ENCODE measurements at regions not wholly inside any gene's neighbourhood (a gene's known extent, or its start where the extent isn't known, plus 50 kb on each side); places are given as distances from the start of the nearest gene placed in this dataset.

- TF ChIP-seq, protein P1, sequence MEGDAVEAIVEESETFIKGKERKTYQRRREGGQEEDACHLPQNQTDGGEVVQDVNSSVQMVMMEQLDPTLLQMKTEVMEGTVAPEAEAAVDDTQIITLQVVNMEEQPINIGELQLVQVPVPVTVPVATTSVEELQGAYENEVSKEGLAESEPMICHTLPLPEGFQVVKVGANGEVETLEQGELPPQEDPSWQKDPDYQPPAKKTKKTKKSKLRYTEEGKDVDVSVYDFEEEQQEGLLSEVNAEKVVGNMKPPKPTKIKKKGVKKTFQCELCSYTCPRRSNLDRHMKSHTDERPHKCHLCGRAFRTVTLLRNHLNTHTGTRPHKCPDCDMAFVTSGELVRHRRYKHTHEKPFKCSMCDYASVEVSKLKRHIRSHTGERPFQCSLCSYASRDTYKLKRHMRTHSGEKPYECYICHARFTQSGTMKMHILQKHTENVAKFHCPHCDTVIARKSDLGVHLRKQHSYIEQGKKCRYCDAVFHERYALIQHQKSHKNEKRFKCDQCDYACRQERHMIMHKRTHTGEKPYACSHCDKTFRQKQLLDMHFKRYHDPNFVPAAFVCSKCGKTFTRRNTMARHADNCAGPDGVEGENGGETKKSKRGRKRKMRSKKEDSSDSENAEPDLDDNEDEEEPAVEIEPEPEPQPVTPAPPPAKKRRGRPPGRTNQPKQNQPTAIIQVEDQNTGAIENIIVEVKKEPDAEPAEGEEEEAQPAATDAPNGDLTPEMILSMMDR (IDR thresholded peaks at IDR 0.05): no peak
- TF ChIP-seq POLR2A (IDR thresholded peaks at IDR 0.05): no peak
- DNase-seq: no peak
- Histone ChIP-seq H3K4me1 (no peaks in the 10 kb centered on the region), H3K36me3 (no peaks in the 10 kb centered on the region), H3K4me3 (replicated peaks in 1 of 3) (no peak overlapping the region), H3K27me3 (no peaks in the 10 kb centered on the region), H3K9me3 (no peaks in the 10 kb centered on the region), H3K27ac (no peak overlapping the region)
- 65 to 75% methylated on average over 2 of the region's 2 CpGs for WGBS, 2 donors
- intact Hi-C loops (cut with DNase I): loop anchor here (10.0 kb wide), 1 partner anchor 64 kb away; no protein-coding TSS in a partner anchor
These were observed 510.1 kb upstream of the LARGE1 start for GRCh38 chr22:34430386-34430785.

DNA sequence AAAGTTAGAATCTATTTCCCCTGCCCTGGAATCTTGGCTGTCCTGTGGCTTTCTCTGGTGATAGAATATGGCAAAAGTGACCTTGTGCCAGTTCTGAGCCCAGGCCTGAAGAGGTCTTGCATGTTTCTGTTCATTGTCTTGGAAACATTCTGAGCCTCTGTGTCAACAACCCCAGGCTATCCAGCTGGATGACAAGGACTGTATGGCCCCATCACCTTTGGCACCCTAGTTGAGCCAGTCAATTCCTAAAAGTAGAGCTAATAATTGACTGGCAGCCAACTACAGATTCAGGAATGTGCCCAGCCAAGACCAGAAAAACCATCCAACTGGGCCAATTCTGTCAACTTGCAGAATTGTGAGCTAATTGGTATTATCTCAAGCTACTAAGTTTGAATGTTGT is 514.1 kb upstream of the LARGE1 start:
- TF ChIP-seq POLR2A (IDR thresholded peaks at IDR 0.05): no peak
- TF ChIP-seq, protein P1 (IDR thresholded peaks at IDR 0.05): no peak
- H3K36me3 ChIP-seq: no peaks in the 10 kb centered on the region
- no peaks in the 10 kb centered on the region for H3K9me3 ChIP-seq
- H3K27me3 ChIP-seq: no peaks in the 10 kb centered on the region
- intact Hi-C loops (cut with DNase I): loop anchor here (10.0 kb wide), 1 partner anchor 60 kb away; no protein-coding TSS in a partner anchor
- H3K27ac ChIP-seq: no peak overlapping the region
- H3K4me3 ChIP-seq (replicated peaks in 1 of 3): no peak overlapping the region
- H3K4me1 ChIP-seq: no peaks in the 10 kb centered on the region
- no peak for DNase-seq

- TF ChIP-seq, protein P1 (IDR thresholded peaks at IDR 0.05): no peak
- TF ChIP-seq POLR2A (IDR thresholded peaks at IDR 0.05): no peak
- H3K9me3 ChIP-seq: no peaks in the 10 kb centered on the region
- DNase-seq: no peak
These were observed 516.9 kb upstream of the LARGE1 start for GRCh38 chr22:34437140-34437539.

GRCh38 chr22:34454598-34454997 is 534.3 kb upstream of the LARGE1 start:
- TF ChIP-seq, protein P1 (IDR thresholded peaks at IDR 0.05): no peak
- TF ChIP-seq POLR2A (IDR thresholded peaks at IDR 0.05): no peak
- no peaks in the 10 kb centered on the region for H3K27me3 ChIP-seq
- no peak for DNase-seq
- intact Hi-C loops (cut with DNase I): no loop called here
- H3K27ac ChIP-seq: no peak overlapping the region
- 56 to 57% methylated on average over 2 of the region's 2 CpGs for WGBS, 2 donors
- H3K4me1 ChIP-seq: no peaks in the 10 kb centered on the region
- H3K9me3 ChIP-seq: no peaks in the 10 kb centered on the region
- no peaks in the 10 kb centered on the region for H3K36me3 ChIP-seq
- H3K4me3 ChIP-seq (replicated peaks in 1 of 3): no peak overlapping the region

More at GRCh38 chr22:34437140-34437539, 516.9 kb upstream of the LARGE1 start:
- Histone ChIP-seq H3K4me1 (no peaks in the 10 kb centered on the region), H3K27ac (no peak overlapping the region), H3K4me3 (replicated peaks in 1 of 3) (no peak overlapping the region), H3K27me3 (no peaks in the 10 kb centered on the region), H3K36me3 (no peaks in the 10 kb centered on the region)
- intact Hi-C loops (cut with DNase I): loop anchor here (10.0 kb wide), 1 partner anchor 58 kb away; no protein-coding TSS in a partner anchor
- WGBS, 2 donors: 91 to 93% methylated on average over 1 of the region's 1 CpG

- no peak overlapping the region for H3K27ac ChIP-seq
- 60 to 73% methylated on average over 4 of the region's 4 CpGs for WGBS, 2 donors
- H3K4me3 ChIP-seq (replicated peaks in 1 of 3): no peak overlapping the region
- H3K4me1 ChIP-seq: no peaks in the 10 kb centered on the region
- no peaks in the 10 kb centered on the region for H3K9me3 ChIP-seq
- intact Hi-C loops (cut with DNase I): no loop called here
- H3K27me3 ChIP-seq: no peaks in the 10 kb centered on the region
- no peak for TF ChIP-seq POLR2A (IDR thresholded peaks at IDR 0.05)
- TF ChIP-seq, protein P1 (IDR thresholded peaks at IDR 0.05): no peak
- H3K36me3 ChIP-seq: no peaks in the 10 kb centered on the region
- no peak for DNase-seq
These were observed 542.5 kb upstream of the LARGE1 start for GRCh38 chr22:34462795-34463194.

Data from thyroid gland (tissue), 4 donors.